Cardiac muscle cell (in vitro differentiated cells and primary cell): ENCODE measurements at regions not wholly inside any gene's neighbourhood (a gene's known extent, or its start where the extent isn't known, plus 50 kb on each side); places are given as distances from the start of the nearest gene placed in this dataset.

Experiments
- DNase-seq, 2 donors: peaks; one replicate each; pipeline versions ENCODE4 v3.0.0 to v3.0.0-alpha.2; 2010 to 2017; ENCODE audit warnings: low read depth in 1 of 2, low spot score in 1 of 2
- H3K27ac ChIP-seq: fragments of 200-600 bp; sonication (generic); 2 replicates; pipeline ENCODE4 v1.5.1; 2016
- H3K27me3 ChIP-seq: fragments of 200-600 bp; sonication (generic); 2 replicates; pipeline ENCODE4 v1.6.0; 2016; ENCODE audit warnings: control low read depth
- H3K36me3 ChIP-seq: fragments of 200-600 bp; sonication (generic); 2 replicates; pipeline ENCODE4 v1.5.1; 2016; ENCODE audit warnings: control low read depth
- H3K4me1 ChIP-seq: fragments of 200-600 bp; sonication (generic); 2 replicates; pipeline ENCODE4 v1.8.1; 2017; ENCODE audit warnings: low read depth, mild to moderate bottlenecking, mixed run types
- H3K4me3 ChIP-seq: fragments of 200-600 bp; sonication (generic); 2 replicates; pipeline ENCODE4 v1.5.1; 2016; ENCODE audit warnings: mild to moderate bottlenecking
- H3K9me3 ChIP-seq: fragments of 200-600 bp; sonication (generic); 2 replicates; pipeline ENCODE4 v1.5.1; 2017; ENCODE audit warnings: low read depth, mild to moderate bottlenecking, control low read depth
- CTCF ChIP-seq: IDR thresholded peaks from 2 replicates; pipeline ENCODE4 v1.5.1; 2012; ENCODE audit warnings: low read depth, mild to moderate bottlenecking, low read length

DNA sequence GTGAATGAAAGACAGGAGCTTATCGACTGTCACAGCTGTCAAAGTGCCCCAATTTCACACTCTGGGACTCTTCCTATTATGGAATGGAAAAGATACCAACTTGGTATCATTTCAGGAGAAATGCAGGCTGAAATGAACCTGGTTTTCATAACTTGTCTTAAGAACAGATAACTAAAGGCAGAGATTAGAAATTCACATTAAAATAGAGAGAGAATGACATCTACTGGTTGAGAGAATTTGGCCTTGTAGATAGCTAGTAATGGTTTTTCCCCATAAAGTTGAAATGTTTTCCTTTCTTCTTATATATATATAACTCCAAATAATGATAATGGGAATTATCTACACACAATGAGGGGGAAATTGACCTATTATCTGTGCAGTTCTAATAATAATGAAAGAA is 600.2 kb upstream of the CCNG1 start:
- no peak for TF ChIP-seq CTCF
- Histone ChIP-seq H3K27me3 (no peaks in the 10 kb centered on the region), H3K4me1 (peaks cover 7% of the 10 kb centered on the region), H3K4me3 (no peak overlapping the region), H3K27ac (no peak overlapping the region), H3K9me3 (no peaks in the 10 kb centered on the region), H3K36me3 (no peaks in the 10 kb centered on the region)
- no peak for DNase-seq

- no peaks in the 10 kb centered on the region for H3K27me3 ChIP-seq
- DNase-seq: peak in 1 of 2 donors; percentile 61
- H3K4me1 ChIP-seq: no peaks in the 10 kb centered on the region
- TF ChIP-seq CTCF: no peak
- H3K36me3 ChIP-seq: no peaks in the 10 kb centered on the region
- H3K9me3 ChIP-seq: no peaks in the 10 kb centered on the region
- H3K27ac ChIP-seq: no peak overlapping the region
- H3K4me3 ChIP-seq: no peak overlapping the region
These were observed 594.7 kb upstream of the CCNG1 start for GRCh38 chr5:162842727-162843126.

- no peaks in the 10 kb centered on the region for H3K4me1 ChIP-seq
- H3K27ac ChIP-seq: no peak overlapping the region
- H3K4me3 ChIP-seq: no peak overlapping the region
- H3K9me3 ChIP-seq: no peaks in the 10 kb centered on the region
- no peak for TF ChIP-seq CTCF
- no peaks in the 10 kb centered on the region for H3K36me3 ChIP-seq
- H3K27me3 ChIP-seq: no peaks in the 10 kb centered on the region
- DNase-seq: peak in 1 of 2 donors; percentile 1
These were observed 585.3 kb upstream of the CCNG1 start for GRCh38 chr5:162852134-162852533.

- no peaks in the 10 kb centered on the region for H3K27me3 ChIP-seq
- H3K9me3 ChIP-seq: no peaks in the 10 kb centered on the region
- no peak for DNase-seq
- H3K4me3 ChIP-seq: no peak overlapping the region
- H3K27ac ChIP-seq: no peak overlapping the region
- TF ChIP-seq CTCF: no peak
- no peaks in the 10 kb centered on the region for H3K36me3 ChIP-seq
- no peaks in the 10 kb centered on the region for H3K4me1 ChIP-seq
These were observed 578.6 kb upstream of the CCNG1 start for GRCh38 chr5:162858770-162859169.

GRCh38 chr5:162870966-162871365 is 566.4 kb upstream of the CCNG1 start:
- no peak for DNase-seq
- Histone ChIP-seq H3K27ac (no peak overlapping the region), H3K4me1 (no peaks in the 10 kb centered on the region), H3K4me3 (no peak overlapping the region), H3K9me3 (no peaks in the 10 kb centered on the region), H3K27me3 (no peaks in the 10 kb centered on the region), H3K36me3 (no peaks in the 10 kb centered on the region)
- TF ChIP-seq CTCF: no peak

DNA sequence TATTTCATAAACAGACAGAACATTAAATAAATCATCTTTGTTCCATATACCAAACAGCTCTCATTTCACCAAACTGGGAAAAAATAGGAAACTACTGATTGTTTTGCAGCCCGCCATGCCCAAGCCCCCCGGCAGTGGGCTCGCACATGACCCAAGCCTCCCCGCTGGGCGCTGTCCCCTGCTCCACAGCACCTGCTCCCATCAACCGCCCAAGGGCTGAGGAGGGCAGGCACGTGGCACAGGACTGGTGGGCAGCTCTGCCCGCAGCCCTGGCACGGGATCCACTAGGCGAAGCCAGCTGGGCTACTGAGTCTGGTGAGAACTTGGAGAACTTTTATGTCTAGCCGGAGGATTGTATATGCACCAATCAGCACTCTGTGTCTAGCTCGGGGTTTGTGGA is 554.8 kb upstream of the CCNG1 start:
- no peaks in the 10 kb centered on the region for H3K4me1 ChIP-seq

More for the DNA sequence above, 554.8 kb upstream of the CCNG1 start:
- no peak for TF ChIP-seq CTCF
- H3K4me3 ChIP-seq: no peak overlapping the region
- no peaks in the 10 kb centered on the region for H3K27me3 ChIP-seq
- no peaks in the 10 kb centered on the region for H3K36me3 ChIP-seq
- no peak for DNase-seq
- peaks cover 2% of the 10 kb centered on the region for H3K9me3 ChIP-seq
- H3K27ac ChIP-seq: no peak overlapping the region
